Esophagus muscularis mucosa (tissue), 4 donors: ENCODE measurements at regions not wholly inside any gene's neighbourhood (a gene's known extent, or its start where the extent isn't known, plus 50 kb on each side); places are given as distances from the start of the nearest gene placed in this dataset.

Experiments
- DNase-seq: peaks from one replicate; pipeline ENCODE4 v3.0.0-alpha.2; 2017; ENCODE audit errors: extremely low spot score
- H3K27ac ChIP-seq, 4 donors: fragments of 200-600 bp; sonication (generic); replicated peaks in 1 of 4; 1 replicate in 3 of 4; 2 replicates in 1 of 4; pipeline ENCODE4 v1.5.1; 2016 to 2019; ENCODE audit warnings: mild to moderate bottlenecking in 1 of 4
- H3K27me3 ChIP-seq, 4 donors: fragments of 200-600 bp; sonication (generic); one replicate each; pipeline versions ENCODE4 v1.5.1 to v1.6.0; 2016 to 2019
- H3K36me3 ChIP-seq, 4 donors: fragments of 200-600 bp; sonication (generic); one replicate each; pipeline ENCODE4 v1.5.1; 2016 to 2019
- H3K4me1 ChIP-seq, 4 donors: fragments of 200-600 bp; sonication (generic); one replicate each; pipeline ENCODE4 v1.5.1; 2016 to 2019
- H3K4me3 ChIP-seq, 4 donors: fragments of 200-600 bp; sonication (generic); 1 replicate in 2 of 4; 2 replicates in 2 of 4; pipeline ENCODE4 v1.5.1; 2016 to 2019; ENCODE audit warnings: mild to moderate bottlenecking in 4 of 4, moderate library complexity in 1 of 4
- H3K9me3 ChIP-seq, 4 donors: fragments of 200-600 bp; sonication (generic); 1 replicate in 3 of 4; 2 replicates in 1 of 4; pipeline ENCODE4 v1.5.1; 2016 to 2019
- EP300 ChIP-seq: sonication (generic); formaldehyde crosslinking; IDR thresholded peaks from one replicate; pipeline ENCODE4 v1.6.1; 2017; ENCODE audit warnings: antibody characterized with exemption
- POLR2A ChIP-seq: fragments of 450-650 bp; IDR thresholded peaks from one replicate; pipeline ENCODE4 v1.6.1; 2017; ENCODE audit warnings: antibody characterized with exemption, moderate library complexity, mild to moderate bottlenecking, low read depth
- POLR2AphosphoS5 ChIP-seq, 2 donors: sonication (generic); formaldehyde crosslinking; IDR thresholded peaks; one replicate each; pipeline ENCODE4 v1.6.1; 2017; ENCODE audit warnings: antibody characterized with exemption in 2 of 2
- WGBS: methylation state at CpG from one replicate; pipeline ENCODE4 v1.1.5; 2018; 5-methylcytosine and 5-hydroxymethylcytosine counted together
- intact Hi-C: fragments of 100-400 bp; cut with DNase I; formaldehyde crosslinking; loops from one replicate; pipeline ENCODE4 v1.15.1; 2023
- TF ChIP-seq, protein P1 (sequence below), 3 experiments: fragments of 200-600 bp in 2 of 3; fragments of 450-650 bp in 1 of 3; sonication (generic) in 2 of 3; IDR thresholded peaks; one replicate each; pipeline ENCODE4 v1.5.1; 2017 to 2019; ENCODE audit warnings: antibody characterized with exemption in 3 of 3, mild to moderate bottlenecking in 2 of 3, moderate library complexity in 1 of 3

- H3K27me3 ChIP-seq = no peaks in the 10 kb centered on the region
- H3K36me3 ChIP-seq = no peaks in the 10 kb centered on the region
- TF ChIP-seq, protein P1, sequence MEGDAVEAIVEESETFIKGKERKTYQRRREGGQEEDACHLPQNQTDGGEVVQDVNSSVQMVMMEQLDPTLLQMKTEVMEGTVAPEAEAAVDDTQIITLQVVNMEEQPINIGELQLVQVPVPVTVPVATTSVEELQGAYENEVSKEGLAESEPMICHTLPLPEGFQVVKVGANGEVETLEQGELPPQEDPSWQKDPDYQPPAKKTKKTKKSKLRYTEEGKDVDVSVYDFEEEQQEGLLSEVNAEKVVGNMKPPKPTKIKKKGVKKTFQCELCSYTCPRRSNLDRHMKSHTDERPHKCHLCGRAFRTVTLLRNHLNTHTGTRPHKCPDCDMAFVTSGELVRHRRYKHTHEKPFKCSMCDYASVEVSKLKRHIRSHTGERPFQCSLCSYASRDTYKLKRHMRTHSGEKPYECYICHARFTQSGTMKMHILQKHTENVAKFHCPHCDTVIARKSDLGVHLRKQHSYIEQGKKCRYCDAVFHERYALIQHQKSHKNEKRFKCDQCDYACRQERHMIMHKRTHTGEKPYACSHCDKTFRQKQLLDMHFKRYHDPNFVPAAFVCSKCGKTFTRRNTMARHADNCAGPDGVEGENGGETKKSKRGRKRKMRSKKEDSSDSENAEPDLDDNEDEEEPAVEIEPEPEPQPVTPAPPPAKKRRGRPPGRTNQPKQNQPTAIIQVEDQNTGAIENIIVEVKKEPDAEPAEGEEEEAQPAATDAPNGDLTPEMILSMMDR (IDR thresholded peaks at IDR 0.05) = no peak
- TF ChIP-seq POLR2A = no peak
- no peak for TF ChIP-seq POLR2AphosphoS5 (IDR thresholded peaks at IDR 0.05)
- intact Hi-C loops = no loop called here
- DNase-seq = no peak
- no peaks in the 10 kb centered on the region for H3K9me3 ChIP-seq
- no peaks in the 10 kb centered on the region for H3K4me1 ChIP-seq
- WGBS = 42% methylated on average over 7 of the region's 7 CpGs
- no peak overlapping the region for H3K27ac ChIP-seq
- H3K4me3 ChIP-seq = no peak overlapping the region
Measured at GRCh38 chr16:63385714-63386432, 1349.6 kb upstream of the CDH8 start.

GRCh38 chr16:63373744-63374143 lies 1337.5 kb upstream of the CDH8 start:
- H3K27me3 ChIP-seq = no peaks in the 10 kb centered on the region
- H3K4me3 ChIP-seq = no peak overlapping the region
- DNase-seq = no peak
- H3K9me3 ChIP-seq = no peaks in the 10 kb centered on the region
- 81% methylated on average over 1 of the region's 1 CpG for WGBS
- intact Hi-C loops = no loop called here
- H3K36me3 ChIP-seq = no peaks in the 10 kb centered on the region
- no peak overlapping the region for H3K27ac ChIP-seq
- H3K4me1 ChIP-seq = no peaks in the 10 kb centered on the region
- TF ChIP-seq POLR2AphosphoS5 (IDR thresholded peaks at IDR 0.05) = no peak
- TF ChIP-seq, protein P1 (IDR thresholded peaks at IDR 0.05) = no peak
- no peak for TF ChIP-seq EP300

DNA sequence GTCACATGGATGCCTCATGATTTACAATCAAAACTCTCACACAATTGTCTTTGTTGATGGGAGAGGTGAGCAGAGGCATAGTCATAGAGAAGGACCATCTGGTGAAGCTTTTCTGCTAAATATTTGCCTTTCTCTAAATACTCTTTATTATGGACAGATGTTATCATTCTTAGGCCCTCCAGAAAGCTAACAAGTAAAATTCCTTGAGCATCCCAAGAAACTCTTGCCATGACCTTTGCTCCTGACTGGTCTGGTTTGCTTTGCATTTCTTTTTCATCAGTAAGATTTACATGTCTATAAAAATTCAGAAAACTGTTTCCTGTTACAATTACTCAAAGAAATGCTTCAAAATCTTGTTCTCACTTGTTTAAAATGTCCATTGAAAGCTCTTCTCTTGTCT lies 1336.6 kb upstream of the CDH8 start:
- Histone ChIP-seq H3K27ac (no peak overlapping the region), H3K9me3 (no peaks in the 10 kb centered on the region), H3K27me3 (no peaks in the 10 kb centered on the region), H3K4me1 (no peaks in the 10 kb centered on the region), H3K4me3 (no peak overlapping the region), H3K36me3 (no peaks in the 10 kb centered on the region)
- no peak for TF ChIP-seq POLR2AphosphoS5 (IDR thresholded peaks at IDR 0.05)
- TF ChIP-seq, protein P1 (IDR thresholded peaks at IDR 0.05) = no peak
- no peak for TF ChIP-seq EP300
- TF ChIP-seq POLR2A = no peak
- DNase-seq = no peak
- intact Hi-C loops = no loop called here

DNA sequence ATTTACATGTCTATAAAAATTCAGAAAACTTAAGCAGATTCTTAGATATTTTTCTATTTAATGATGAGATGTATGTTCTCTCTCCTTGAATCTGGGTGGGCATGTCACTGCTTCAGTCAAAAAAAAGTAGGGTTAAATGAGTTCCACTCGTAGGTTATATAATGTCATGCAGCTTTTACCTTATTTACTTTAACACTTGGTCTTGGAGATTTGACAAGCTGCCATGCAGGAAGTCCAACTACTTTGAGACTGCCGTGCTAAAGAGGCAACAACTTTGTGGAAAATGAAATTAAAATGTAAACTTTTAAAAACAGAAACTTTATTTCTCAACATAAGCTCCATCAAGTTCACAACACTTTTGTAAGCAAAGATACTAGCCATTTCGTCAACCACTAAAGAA lies 1336.0 kb upstream of the CDH8 start:
- Histone ChIP-seq H3K27ac (no peak overlapping the region), H3K4me3 (no peak overlapping the region), H3K36me3 (no peaks in the 10 kb centered on the region), H3K27me3 (no peaks in the 10 kb centered on the region), H3K4me1 (no peaks in the 10 kb centered on the region), H3K9me3 (no peaks in the 10 kb centered on the region)
- DNase-seq = no peak
- intact Hi-C loops = no loop called here
- TF ChIP-seq EP300 (no peak), POLR2AphosphoS5 (IDR thresholded peaks at IDR 0.05) (no peak)
- 24% methylated on average over 3 of the region's 3 CpGs for WGBS

- Histone ChIP-seq H3K4me1 (no peaks in the 10 kb centered on the region), H3K27ac (no peak overlapping the region), H3K27me3 (no peaks in the 10 kb centered on the region), H3K4me3 (no peak overlapping the region), H3K9me3 (no peaks in the 10 kb centered on the region), H3K36me3 (no peaks in the 10 kb centered on the region)
- intact Hi-C loops = no loop called here
- 62% methylated on average over 4 of the region's 4 CpGs for WGBS
- TF ChIP-seq POLR2AphosphoS5 (IDR thresholded peaks at IDR 0.05) = no peak
- TF ChIP-seq POLR2A = no peak
- TF ChIP-seq, protein P1 (IDR thresholded peaks at IDR 0.05) = no peak
- TF ChIP-seq EP300 = no peak
- no peak for DNase-seq
Measured at GRCh38 chr16:63365649-63366304, 1329.5 kb upstream of the CDH8 start.
